SK-N-SH (cell line): ENCODE measurements at regions not wholly inside any gene's neighbourhood (a gene's known extent, or its start where the extent isn't known, plus 50 kb on each side); places are given as distances from the start of the nearest gene placed in this dataset.

ENCODE experiments used
- CTCF ChIA-PET: fragments of 300-600, 350-600 bp; formaldehyde crosslinking; extraction: SDS; loops from one replicate; lab custom pipeline; 2021; lab: Yijun Ruan, JAX
- POLR2A ChIA-PET: fragments of 350-600 bp; sonication (Branson Sonifier 250); formaldehyde crosslinking; extraction: SDS; loops from one replicate; lab custom pipeline; 2020; ENCODE audit warnings: antibody characterized with exemption, inconsistent platforms; lab: Yijun Ruan, JAX
- DNase-seq: peaks from one replicate; pipeline ENCODE4 v3.0.0; 2012
- H2AFZ ChIP-seq: fragments of 200-600 bp; sonication (generic); 2 replicates; pipeline ENCODE4 v1.8.1; 2016; ENCODE audit warnings: antibody characterized with exemption, mild to moderate bottlenecking, low read depth
- H3F3A ChIP-seq: fragments of 200-600 bp; sonication (generic); replicated peaks from 2 replicates; pipeline ENCODE3; 2016; ENCODE audit warnings: antibody characterized with exemption, mild to moderate bottlenecking; ENCODE audit not compliant: insufficient read depth
- H3K27ac ChIP-seq, 2 experiments: fragments of 200-500 bp in 1 of 2; fragments of 200-600 bp in 1 of 2; sonication (Bioruptor generic) in 1 of 2; sonication (generic), shearing (Covaris generic) in 1 of 2; 2 replicates each; pipeline versions ENCODE4 v1.5.1 to v1.6.1; 2014 to 2016; ENCODE audit warnings: low read depth in 2 of 2, inconsistent platforms in 1 of 2, low read length in 1 of 2, mild to moderate bottlenecking in 1 of 2, mixed read lengths in 1 of 2
- H3K27me3 ChIP-seq: fragments of 200-600 bp; sonication (generic), shearing (Covaris generic); 2 replicates; pipeline ENCODE4 v1.6.1; 2016; ENCODE audit warnings: mixed run types; ENCODE audit not compliant: insufficient read depth
- H3K36me3 ChIP-seq, 2 experiments: fragments of 200-500 bp in 1 of 2; fragments of 200-600 bp in 1 of 2; sonication (Bioruptor generic) in 1 of 2; sonication (generic) in 1 of 2; replicated peaks in 1 of 2; 2 replicates each; pipeline versions ENCODE3 to v1.5.1; 2014 to 2016; ENCODE audit warnings: low read length in 1 of 2, mild to moderate bottlenecking in 1 of 2; ENCODE audit not compliant: insufficient read depth in 2 of 2, control insufficient read depth in 1 of 2
- H3K4me1 ChIP-seq, 2 experiments: fragments of 200-500 bp in 1 of 2; fragments of 200-600 bp in 1 of 2; sonication (Bioruptor generic) in 1 of 2; sonication (generic), shearing (Covaris generic) in 1 of 2; 2 replicates each; pipeline versions ENCODE4 v1.5.1 to v1.6.1; 2014 to 2016; ENCODE audit warnings: low read depth in 1 of 2, low read length in 1 of 2, mixed run types in 1 of 2; ENCODE audit not compliant: insufficient read depth in 2 of 2, control insufficient read depth in 1 of 2
- H3K4me2 ChIP-seq: fragments of 200-600 bp; sonication (generic), shearing (Covaris generic); 2 replicates; pipeline ENCODE4 v1.6.1; 2017; ENCODE audit warnings: mixed run types
- H3K4me3 ChIP-seq, 2 experiments: fragments of 200-500 bp in 1 of 2; fragments of 200-600 bp in 1 of 2; sonication (Bioruptor generic) in 1 of 2; sonication (generic), shearing (Covaris generic) in 1 of 2; 2 replicates each; pipeline versions ENCODE4 v1.5.1 to v1.8.1; 2014 to 2016; ENCODE audit warnings: low read depth in 2 of 2, inconsistent platforms in 1 of 2, low read length in 1 of 2, mild to moderate bottlenecking in 1 of 2, mixed read lengths in 1 of 2, moderate library complexity in 1 of 2
- H3K79me2 ChIP-seq: fragments of 200-600 bp; sonication (generic); 2 replicates; pipeline ENCODE4 v1.8.1; 2017; ENCODE audit warnings: mild to moderate bottlenecking; ENCODE audit not compliant: insufficient read depth
- H3K9ac ChIP-seq: fragments of 200-600 bp; sonication (generic); 2 replicates; pipeline ENCODE4 v1.6.1; 2017; ENCODE audit warnings: mixed run types
- H3K9me2 ChIP-seq: fragments of 200-600 bp; sonication (generic); 2 replicates; pipeline ENCODE4 v1.6.1; 2017; ENCODE audit warnings: mixed run types
- H3K9me3 ChIP-seq: fragments of 200-600 bp; sonication (generic); 2 replicates; pipeline ENCODE4 v1.6.1; 2017; ENCODE audit warnings: mixed run types, mild to moderate bottlenecking, moderate library complexity
- H4K20me1 ChIP-seq: fragments of 200-600 bp; sonication (generic); 2 replicates; pipeline ENCODE4 v1.6.1; 2017; ENCODE audit warnings: mild to moderate bottlenecking, mixed run types; ENCODE audit not compliant: insufficient read depth
- CHD2 ChIP-seq: fragments of 150-350 bp; IDR thresholded peaks from 2 replicates; pipeline ENCODE4 v1.6.1; 2018; ENCODE audit warnings: low read length; ENCODE audit not compliant: partially characterized antibody
- ELF1 ChIP-seq: IDR thresholded peaks from 2 replicates; pipeline ENCODE4 v1.4.0; 2012
- EP300 ChIP-seq, 2 experiments: IDR thresholded peaks; 2 replicates each; pipeline versions ENCODE4 v1.4.0 to v1.6.1; 2012; ENCODE audit warnings: borderline replicate concordance in 1 of 2, low read depth in 1 of 2, low read length in 1 of 2
- FOSL2 ChIP-seq: IDR thresholded peaks from 2 replicates; pipeline ENCODE4 v1.4.0; 2012; ENCODE audit warnings: low read depth, mild to moderate bottlenecking, moderate library complexity, borderline replicate concordance
- FOXM1 ChIP-seq: IDR thresholded peaks from 2 replicates; pipeline ENCODE4 v1.4.0; 2012; ENCODE audit warnings: low read depth, mild to moderate bottlenecking
- GATA2 ChIP-seq: sonication (generic); formaldehyde crosslinking; IDR thresholded peaks from 2 replicates; pipeline ENCODE4 v1.5.0; 2020; ENCODE audit warnings: mild to moderate bottlenecking, missing genetic modification reagents
- MEF2A ChIP-seq: IDR thresholded peaks from 2 replicates; pipeline ENCODE4 v1.4.0; 2012; ENCODE audit warnings: low read depth, borderline replicate concordance
- MXI1 ChIP-seq: IDR thresholded peaks from 2 replicates; pipeline ENCODE4 v1.6.1; 2012; ENCODE audit warnings: mild to moderate bottlenecking, low read depth, low read length, improper control_type of control experiment
- NRF1 ChIP-seq: IDR thresholded peaks from 2 replicates; pipeline ENCODE4 v1.6.1; 2012; ENCODE audit warnings: low read depth, mild to moderate bottlenecking, low read length
- POLR2AphosphoS5 ChIP-seq: IDR thresholded peaks from 2 replicates; pipeline ENCODE4 v1.6.1; 2012; ENCODE audit warnings: low read depth, low read length
- RAD21 ChIP-seq: IDR thresholded peaks from 2 replicates; pipeline ENCODE4 v1.6.1; 2012; ENCODE audit warnings: mild to moderate bottlenecking, low read length
- RCOR1 ChIP-seq: fragments of 150-350 bp; IDR thresholded peaks from 2 replicates; pipeline ENCODE4 v1.6.1; 2017; ENCODE audit warnings: antibody characterized with exemption, low read length
- RFX5 ChIP-seq: IDR thresholded peaks from 2 replicates; pipeline ENCODE4 v1.6.1; 2012; ENCODE audit warnings: mild to moderate bottlenecking, improper control_type of control experiment, low read length
- RXRA ChIP-seq: IDR thresholded peaks from 2 replicates; pipeline ENCODE4 v1.4.0; 2012; ENCODE audit warnings: low read depth, mild to moderate bottlenecking, borderline replicate concordance
- SIN3A ChIP-seq: IDR thresholded peaks from 2 replicates; pipeline ENCODE4 v1.6.1; 2012; ENCODE audit warnings: low read depth, mild to moderate bottlenecking, low read length, moderate library complexity, borderline replicate concordance
- SMC3 ChIP-seq: IDR thresholded peaks from 2 replicates; pipeline ENCODE4 v1.6.1; 2012; ENCODE audit warnings: low read depth, low read length, improper control_type of control experiment
- TAF1 ChIP-seq: IDR thresholded peaks from 2 replicates; pipeline ENCODE4 v1.6.1; 2012; ENCODE audit warnings: low read depth, mild to moderate bottlenecking, low read length, moderate library complexity, borderline replicate concordance
- TCF12 ChIP-seq: IDR thresholded peaks from 2 replicates; pipeline ENCODE4 v1.4.0; 2012
- TEAD4 ChIP-seq: IDR thresholded peaks from 2 replicates; pipeline ENCODE4 v1.4.0; 2012; ENCODE audit warnings: mild to moderate bottlenecking, borderline replicate concordance; ENCODE audit not compliant: insufficient read depth
- YY1 ChIP-seq: IDR thresholded peaks from 2 replicates; pipeline ENCODE4 v1.4.0; 2012; ENCODE audit warnings: low read depth, mild to moderate bottlenecking
- WGBS: methylation state at CpG from one replicate; pipeline ENCODE4 v1.1.6; 2017; ENCODE audit warnings: low lambda C conversion rate; 5-methylcytosine and 5-hydroxymethylcytosine counted together
- TF ChIP-seq, protein P1 (sequence below): IDR thresholded peaks from 2 replicates; pipeline ENCODE4 v1.6.1; 2012; ENCODE audit warnings: mild to moderate bottlenecking, low read depth, low read length, moderate library complexity
- TF ChIP-seq, protein P2 (sequence below): IDR thresholded peaks from 2 replicates; pipeline ENCODE4 v1.4.0; 2012; ENCODE audit warnings: low read depth

DNA sequence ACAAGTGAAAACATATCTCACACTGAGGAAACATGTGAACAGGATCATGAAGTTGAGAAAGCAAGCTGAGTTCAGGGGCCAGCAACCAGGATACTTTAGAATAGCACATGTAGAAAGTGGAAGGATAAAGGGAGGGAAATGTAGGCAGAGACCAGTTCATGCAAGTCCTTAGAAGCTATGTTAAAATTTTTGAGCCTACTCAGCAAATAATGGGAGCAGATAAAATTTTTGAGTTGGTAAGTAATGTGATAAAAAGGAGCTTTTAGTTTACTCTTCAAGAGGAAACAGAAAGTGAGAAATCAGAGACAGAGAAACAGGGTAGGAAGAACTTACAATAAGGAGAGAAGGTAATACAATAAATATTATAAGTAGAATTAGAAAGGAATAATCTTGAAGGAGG lies 105.6 kb upstream of the ZBTB20 start:
- DNase-seq = no peak
- Histone ChIP-seq H3K79me2 (no peaks in the 10 kb centered on the region), H3K4me2 (no peak overlapping the region), H3K9ac (no peak overlapping the region), H3K27ac (no peak overlapping the region), H3F3A (peaks cover 21% of the 10 kb centered on the region), H3K4me3 (no peak overlapping the region), H3K36me3 (no peaks in the 10 kb centered on the region), H3K9me2 (no peaks in the 10 kb centered on the region), H4K20me1 (no peaks in the 10 kb centered on the region), H2AFZ (no peak overlapping the region), H3K4me1 (peaks cover 0 to 12% of the 10 kb centered on the region in 2 experiments; a peak in 1 of 4 replicates), H3K9me3 (no peaks in the 10 kb centered on the region; the same call in 1 of the 2 replicates), H3K27me3 (no peaks in the 10 kb centered on the region)
- CTCF ChIA-PET = interaction anchor here (1.0 kb wide), 1 partner anchor 13 kb away, joined by 3 read pairs; no protein-coding TSS in a partner anchor
- TF ChIP-seq SMC3 (no peak), POLR2AphosphoS5 (no peak), MXI1 (no peak), YY1 (no peak), CHD2 (no peak), GATA2 (CRISPR knock-in tag) (no peak), TCF12 (no peak), RXRA (no peak), RFX5 (no peak), EP300 (IDR thresholded peaks at IDR 0.05; ENCODE audit: borderline replicate concordance in 1 of 2, low read depth in 1 of 2, low read length in 1 of 2) (no peak), FOSL2 (no peak)
- POLR2A ChIA-PET = no interaction called here

DNA sequence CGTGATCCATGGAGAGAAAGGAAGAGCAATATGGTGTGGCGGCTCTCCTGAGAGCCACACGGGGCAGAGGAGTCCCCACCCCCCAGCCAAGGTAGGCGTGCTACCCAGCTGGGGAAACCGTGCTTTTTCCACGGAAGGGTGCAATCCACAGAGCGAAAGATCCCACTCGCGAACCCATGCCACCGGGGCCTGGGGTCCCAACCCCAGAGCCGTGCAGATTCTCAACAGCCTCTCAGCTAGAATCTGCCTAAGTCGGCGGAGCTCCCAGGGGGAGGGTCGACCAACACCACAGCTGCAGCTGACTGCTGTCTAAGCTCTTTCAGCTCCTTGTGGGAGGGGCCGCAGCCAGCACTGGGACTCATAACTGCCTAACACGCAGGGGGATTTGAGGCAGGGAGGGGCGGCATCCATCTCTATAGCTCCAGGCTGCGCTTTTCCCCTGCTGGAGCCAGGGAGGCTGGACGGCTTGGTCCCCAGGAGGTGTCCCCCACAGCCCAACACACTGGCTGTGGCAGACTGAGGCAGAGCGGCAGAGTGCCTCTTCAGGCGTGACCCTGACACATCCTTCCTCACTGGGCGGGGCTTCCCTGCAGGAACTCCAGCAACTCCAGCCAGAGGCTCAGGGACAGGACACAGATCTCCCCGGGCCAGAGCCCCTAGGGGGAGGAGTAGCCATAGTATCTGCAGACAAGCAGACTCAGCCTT lies 107.6 kb upstream of the ZBTB20 start:
- DNase-seq = no peak
- no peaks in the 10 kb centered on the region; the same call in 1 of the 2 replicates for H3K9me3 ChIP-seq
- no peak overlapping the region for H3K9ac ChIP-seq
- peaks cover 9% of the 10 kb centered on the region for H3F3A ChIP-seq
- no peak overlapping the region for H3K4me2 ChIP-seq
- no peaks in the 10 kb centered on the region for H4K20me1 ChIP-seq
- H3K4me3 ChIP-seq = no peak overlapping the region
- H3K79me2 ChIP-seq = no peaks in the 10 kb centered on the region
- no peaks in the 10 kb centered on the region for H3K9me2 ChIP-seq
- no peaks in the 10 kb centered on the region for H3K27me3 ChIP-seq
- ChIA-PET CTCF (interaction anchor here (0.5 kb wide), 1 partner anchor 222 kb away, joined by 3 read pairs; no protein-coding TSS in a partner anchor), POLR2A (no interaction called here)
- WGBS = 95% methylated on average over 7 of the region's 23 CpGs
- peaks cover 0 to 7% of the 10 kb centered on the region in 2 experiments; a peak in 1 of 4 replicates for H3K4me1 ChIP-seq
- H3K36me3 ChIP-seq = no peaks in the 10 kb centered on the region
- H2AFZ ChIP-seq = no peak overlapping the region
- TF ChIP-seq, protein P1, sequence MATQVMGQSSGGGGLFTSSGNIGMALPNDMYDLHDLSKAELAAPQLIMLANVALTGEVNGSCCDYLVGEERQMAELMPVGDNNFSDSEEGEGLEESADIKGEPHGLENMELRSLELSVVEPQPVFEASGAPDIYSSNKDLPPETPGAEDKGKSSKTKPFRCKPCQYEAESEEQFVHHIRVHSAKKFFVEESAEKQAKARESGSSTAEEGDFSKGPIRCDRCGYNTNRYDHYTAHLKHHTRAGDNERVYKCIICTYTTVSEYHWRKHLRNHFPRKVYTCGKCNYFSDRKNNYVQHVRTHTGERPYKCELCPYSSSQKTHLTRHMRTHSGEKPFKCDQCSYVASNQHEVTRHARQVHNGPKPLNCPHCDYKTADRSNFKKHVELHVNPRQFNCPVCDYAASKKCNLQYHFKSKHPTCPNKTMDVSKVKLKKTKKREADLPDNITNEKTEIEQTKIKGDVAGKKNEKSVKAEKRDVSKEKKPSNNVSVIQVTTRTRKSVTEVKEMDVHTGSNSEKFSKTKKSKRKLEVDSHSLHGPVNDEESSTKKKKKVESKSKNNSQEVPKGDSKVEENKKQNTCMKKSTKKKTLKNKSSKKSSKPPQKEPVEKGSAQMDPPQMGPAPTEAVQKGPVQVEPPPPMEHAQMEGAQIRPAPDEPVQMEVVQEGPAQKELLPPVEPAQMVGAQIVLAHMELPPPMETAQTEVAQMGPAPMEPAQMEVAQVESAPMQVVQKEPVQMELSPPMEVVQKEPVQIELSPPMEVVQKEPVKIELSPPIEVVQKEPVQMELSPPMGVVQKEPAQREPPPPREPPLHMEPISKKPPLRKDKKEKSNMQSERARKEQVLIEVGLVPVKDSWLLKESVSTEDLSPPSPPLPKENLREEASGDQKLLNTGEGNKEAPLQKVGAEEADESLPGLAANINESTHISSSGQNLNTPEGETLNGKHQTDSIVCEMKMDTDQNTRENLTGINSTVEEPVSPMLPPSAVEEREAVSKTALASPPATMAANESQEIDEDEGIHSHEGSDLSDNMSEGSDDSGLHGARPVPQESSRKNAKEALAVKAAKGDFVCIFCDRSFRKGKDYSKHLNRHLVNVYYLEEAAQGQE = no peak
- TF ChIP-seq CHD2 (no peak), FOXM1 (no peak), RCOR1 (no peak), MEF2A (no peak), SIN3A (no peak), NRF1 (no peak), TEAD4 (no peak), MXI1 (no peak), POLR2AphosphoS5 (no peak), YY1 (no peak), ELF1 (no peak), TCF12 (no peak), SMC3 (no peak), RXRA (no peak), RFX5 (no peak), TAF1 (no peak), EP300 (IDR thresholded peaks at IDR 0.05; ENCODE audit: borderline replicate concordance in 1 of 2, low read depth in 1 of 2, low read length in 1 of 2) (no peak), RAD21 (no peak)
- TF ChIP-seq, protein P2, sequence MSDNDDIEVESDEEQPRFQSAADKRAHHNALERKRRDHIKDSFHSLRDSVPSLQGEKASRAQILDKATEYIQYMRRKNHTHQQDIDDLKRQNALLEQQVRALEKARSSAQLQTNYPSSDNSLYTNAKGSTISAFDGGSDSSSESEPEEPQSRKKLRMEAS = no peak
- H3K27ac ChIP-seq = no peak overlapping the region
